Left ventricle myocardium inferior (tissue), 1 donor: ENCODE measurements at regions not wholly inside any gene's neighbourhood (a gene's known extent, or its start where the extent isn't known, plus 50 kb on each side); places are given as distances from the start of the nearest gene placed in this dataset.

Experiments
- DNase-seq: peaks from one replicate; pipeline ENCODE4 v3.0.0-alpha.2; 2020
- H3K27ac ChIP-seq: fragments of 200-600 bp; replicated peaks from 2 replicates; pipeline ENCODE4 v1.8.0; 2021
- H3K27me3 ChIP-seq: fragments of 200-600 bp; 2 replicates; pipeline ENCODE4 v1.8.0; 2021; ENCODE audit warnings: low read depth
- H3K36me3 ChIP-seq: fragments of 200-600 bp; 2 replicates; pipeline ENCODE4 v1.8.0; 2021
- H3K4me1 ChIP-seq: fragments of 200-600 bp; 2 replicates; pipeline ENCODE4 v1.8.0; 2021
- H3K4me3 ChIP-seq: fragments of 200-600 bp; 2 replicates; pipeline ENCODE4 v1.8.0; 2021; ENCODE audit warnings: mild to moderate bottlenecking, moderate library complexity
- H3K9me3 ChIP-seq: fragments of 200-600 bp; replicated peaks from 2 replicates; pipeline ENCODE4 v1.8.0; 2021
- CTCF ChIP-seq: fragments of 200-600 bp; IDR thresholded peaks from 2 replicates; pipeline ENCODE4 v1.8.0; 2021; ENCODE audit warnings: antibody characterized with exemption, mild to moderate bottlenecking, borderline replicate concordance
- intact Hi-C: fragments of 100-400 bp; cut with micrococcal nuclease; formaldehyde crosslinking; loops from one replicate; pipeline ENCODE4 v1.11.0; 2022
- donor health status: DM: no; HTN: yes; CAD: no; lungs with severe emphysema.

GRCh38 chr14:95406756-95407277, 87.1 kb upstream of the CLMN start:
- intact Hi-C loops = no loop called here
- H3K27ac ChIP-seq = no peak overlapping the region
- no peak for TF ChIP-seq CTCF

DNA sequence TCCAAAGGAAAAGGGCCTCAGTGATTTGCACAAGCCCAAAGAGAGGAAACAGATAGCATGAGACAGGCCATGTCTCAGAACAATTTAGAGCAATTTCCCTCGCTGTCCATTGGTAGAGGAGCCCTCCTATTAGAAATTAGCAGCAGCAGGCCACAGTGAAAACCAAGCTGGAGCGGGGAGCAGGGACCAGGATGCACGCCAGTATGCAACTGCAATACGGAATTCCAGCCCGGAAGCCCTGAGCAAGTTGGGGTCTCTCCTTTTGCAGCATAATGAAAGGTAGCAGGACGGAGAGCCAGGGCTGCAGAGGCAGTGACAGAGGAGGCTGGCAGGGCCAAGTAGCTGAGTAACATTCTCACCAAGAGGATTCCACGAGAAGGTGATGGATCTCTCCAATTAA, 84.9 kb upstream of the CLMN start:
- no peaks in the 10 kb centered on the region for H3K36me3 ChIP-seq
- intact Hi-C loops = no loop called here

More at GRCh38 chr14:95406756-95407277, 87.1 kb upstream of the CLMN start:
- Histone ChIP-seq H3K4me1 (peaks cover 32% of the 10 kb centered on the region), H3K36me3 (no peaks in the 10 kb centered on the region), H3K27me3 (no peaks in the 10 kb centered on the region), H3K9me3 (no peaks in the 10 kb centered on the region), H3K4me3 (no peak overlapping the region)
- no peak for DNase-seq

GRCh38 chr14:95402578-95402977, 82.9 kb upstream of the CLMN start:
- H3K9me3 ChIP-seq = no peaks in the 10 kb centered on the region
- H3K4me3 ChIP-seq = no peak overlapping the region
- peak overlapping the region; percentile 43 for H3K27ac ChIP-seq
- H3K4me1 ChIP-seq = no peaks in the 10 kb centered on the region
- H3K36me3 ChIP-seq = no peaks in the 10 kb centered on the region
- intact Hi-C loops = no loop called here
- H3K27me3 ChIP-seq = no peaks in the 10 kb centered on the region
- TF ChIP-seq CTCF = no peak
- DNase-seq = no peak

More for the DNA sequence above, 84.9 kb upstream of the CLMN start:
- peaks cover 18% of the 10 kb centered on the region for H3K4me1 ChIP-seq
- DNase-seq = no peak
- TF ChIP-seq CTCF = no peak
- H3K27ac ChIP-seq = no peak overlapping the region
- H3K4me3 ChIP-seq = no peak overlapping the region
- no peaks in the 10 kb centered on the region for H3K9me3 ChIP-seq
- H3K27me3 ChIP-seq = no peaks in the 10 kb centered on the region

- H3K27ac ChIP-seq = peak overlapping the region; percentile 43
- no peak overlapping the region for H3K4me3 ChIP-seq
- H3K36me3 ChIP-seq = no peaks in the 10 kb centered on the region
- no peak for DNase-seq
- no peaks in the 10 kb centered on the region for H3K27me3 ChIP-seq
- H3K9me3 ChIP-seq = no peaks in the 10 kb centered on the region
- no peaks in the 10 kb centered on the region for H3K4me1 ChIP-seq
- intact Hi-C loops = no loop called here
- no peak for TF ChIP-seq CTCF
These were observed 82.5 kb upstream of the CLMN start for GRCh38 chr14:95402176-95402575.

- Histone ChIP-seq H3K9me3 (no peaks in the 10 kb centered on the region), H3K4me1 (no peaks in the 10 kb centered on the region), H3K27me3 (no peaks in the 10 kb centered on the region), H3K27ac (no peak overlapping the region), H3K36me3 (no peaks in the 10 kb centered on the region), H3K4me3 (no peak overlapping the region)
- intact Hi-C loops = no loop called here
- DNase-seq = no peak
- TF ChIP-seq CTCF = no peak
These were observed 79.2 kb upstream of the CLMN start for GRCh38 chr14:95398630-95399547.
